ENCODE measurements at regions not wholly inside any gene's neighbourhood (a gene's known extent, or its start where the extent isn't known, plus 50 kb on each side); places are given as distances from the start of the nearest gene placed in this dataset.

DNA sequence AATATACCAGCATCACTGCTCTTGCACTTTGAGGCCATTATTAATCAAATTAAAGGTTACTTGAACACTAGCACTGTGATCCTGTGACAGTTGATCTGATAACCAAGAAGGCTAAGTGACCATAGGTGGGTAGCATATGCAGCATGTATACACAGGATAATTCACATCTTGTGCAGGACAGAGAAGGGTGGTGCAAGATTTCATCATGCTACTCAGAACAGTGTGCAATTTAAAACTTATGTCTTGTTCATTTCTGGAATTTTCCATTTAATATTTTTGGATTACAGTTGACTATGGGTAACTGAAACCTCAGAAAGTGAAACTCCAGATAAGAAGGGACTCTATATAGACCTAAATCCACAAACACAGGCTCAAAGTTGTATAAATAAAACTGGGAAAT is 78.2 kb upstream of the PDE5A start:
- POLR2A ChIA-PET: no interaction called here
- DNase-seq: no peak
- Mint-ChIP-seq H3K36me3 (peaks cover 0 to 4% (median 0%) of the 10 kb centered on the region in 3 donors), H3K27me3 (peaks cover 3 to 48% (median 9%) of the 10 kb centered on the region in 5 donors), H3K27ac (no peak overlapping the region), H3K4me1 (no peaks in the 10 kb centered on the region), H3K9me3 (peaks cover 0 to 9% (median 5%) of the 10 kb centered on the region in 9 donors), H3K4me3 (no peak overlapping the region)
- no peak for ATAC-seq

DNA sequence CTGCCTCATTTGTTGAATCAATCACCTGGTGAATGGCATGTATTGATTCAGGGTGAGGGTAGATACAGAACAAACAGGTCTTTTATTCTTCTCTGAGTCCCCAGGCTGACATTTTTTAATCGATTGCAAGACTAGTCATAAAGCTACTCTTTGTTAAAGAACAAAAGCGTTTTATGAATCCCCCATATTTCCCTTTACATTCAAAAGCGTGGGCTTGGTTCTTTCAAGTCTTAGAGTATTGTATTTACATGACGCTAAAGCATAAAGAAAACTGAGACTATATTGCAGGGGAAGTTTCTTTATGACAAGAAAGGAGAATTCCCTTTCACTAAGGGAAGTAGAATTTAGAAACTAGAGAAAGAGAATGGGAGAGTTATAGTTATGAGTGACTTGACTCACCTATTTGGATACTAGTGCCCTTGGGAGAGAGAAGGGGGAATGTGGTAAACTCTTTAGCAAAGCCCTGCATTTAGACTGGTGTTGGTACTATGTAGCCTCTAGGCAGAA is 69.3 kb upstream of the PDE5A start:
- peaks cover 0 to 6% (median 0%) of the 10 kb centered on the region in 9 donors for H3K9me3 Mint-ChIP-seq
- peaks cover 3 to 36% (median 21%) of the 10 kb centered on the region in 5 donors for H3K27me3 Mint-ChIP-seq
- H3K36me3 Mint-ChIP-seq: peaks cover 0 to 10% (median 0%) of the 10 kb centered on the region in 3 donors
- H3K4me1 Mint-ChIP-seq: no peaks in the 10 kb centered on the region
- ATAC-seq: no peak
- POLR2A ChIA-PET: no interaction called here
- no peak for DNase-seq
- H3K4me3 Mint-ChIP-seq: no peak overlapping the region
- no peak overlapping the region for H3K27ac Mint-ChIP-seq

DNA sequence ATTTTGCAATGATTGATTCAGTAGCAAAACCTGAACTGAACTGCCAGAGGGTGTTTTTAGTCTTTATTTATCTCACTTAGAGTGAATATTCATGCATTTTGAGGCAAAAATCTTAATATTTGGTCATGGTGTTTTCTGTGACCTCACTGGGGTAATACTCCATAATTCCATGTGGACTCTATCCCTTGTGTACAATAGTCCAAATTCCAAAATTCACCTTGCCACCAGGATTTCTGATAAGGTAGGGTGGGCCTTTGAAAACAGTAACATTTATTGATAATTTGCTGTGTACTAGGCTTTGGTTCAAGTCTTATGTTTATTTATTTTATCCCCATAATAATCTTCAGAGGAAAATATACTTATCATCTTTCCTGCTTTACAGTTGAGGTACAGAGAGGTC is 68.4 kb upstream of the PDE5A start:
- Mint-ChIP-seq H3K36me3 (peaks cover 0 to 10% (median 0%) of the 10 kb centered on the region in 3 donors), H3K4me3 (no peak overlapping the region), H3K9me3 (peaks cover 0 to 12% (median 2%) of the 10 kb centered on the region in 9 donors), H3K27ac (no peak overlapping the region), H3K27me3 (peaks cover 4 to 40% (median 21%) of the 10 kb centered on the region in 5 donors), H3K4me1 (no peaks in the 10 kb centered on the region)
- DNase-seq (no peak), ATAC-seq (no peak)
- POLR2A ChIA-PET: no interaction called here

DNA sequence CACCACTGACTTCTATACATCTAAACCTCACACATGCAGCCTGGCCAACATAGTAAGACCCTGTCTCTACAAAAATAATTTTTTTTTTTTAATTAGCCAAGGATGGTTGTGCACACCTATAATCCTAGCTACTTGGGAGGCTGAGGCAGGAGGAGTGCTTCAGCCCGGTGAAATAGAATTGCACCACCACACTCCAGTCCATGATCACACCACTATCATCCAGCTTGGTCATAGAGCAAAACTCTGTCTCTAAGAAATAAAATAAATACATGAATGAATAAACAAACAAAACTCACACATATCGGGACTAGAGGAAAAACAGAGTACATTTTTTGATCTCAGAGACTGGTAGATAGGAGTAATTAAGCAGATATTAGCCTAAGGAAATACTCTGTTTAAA is 66.6 kb upstream of the PDE5A start:
- POLR2A ChIA-PET: no interaction called here
- peaks cover 2 to 30% (median 15%) of the 10 kb centered on the region in 9 donors for H3K9me3 Mint-ChIP-seq
- H3K27me3 Mint-ChIP-seq: peaks cover 8 to 35% (median 23%) of the 10 kb centered on the region in 5 donors

DNA sequence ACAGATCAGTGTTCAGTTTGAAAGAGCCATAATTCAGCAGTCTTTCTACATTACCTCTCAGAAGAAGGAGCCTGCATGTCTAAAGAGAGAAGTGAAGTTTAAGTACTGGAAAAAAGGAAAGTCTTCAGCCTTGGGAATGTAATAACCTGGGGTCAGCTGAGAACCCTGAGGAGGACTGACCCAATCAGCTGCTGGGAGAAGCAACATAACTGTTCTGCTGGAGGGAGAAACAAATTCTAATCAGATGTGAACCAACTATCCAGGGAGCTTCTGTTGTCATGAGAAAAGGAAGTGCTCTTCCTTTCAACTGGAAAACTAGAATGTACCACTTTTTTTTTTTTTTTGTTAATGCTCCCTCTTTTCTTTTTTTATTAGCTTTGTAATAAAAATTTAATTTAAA is 64.5 kb upstream of the PDE5A start:
- Mint-ChIP-seq H3K4me3 (no peak overlapping the region), H3K36me3 (peaks cover 0 to 21% (median 0%) of the 10 kb centered on the region in 3 donors), H3K27me3 (peaks cover 8 to 28% (median 13%) of the 10 kb centered on the region in 5 donors), H3K4me1 (no peaks in the 10 kb centered on the region), H3K9me3 (peaks cover 4 to 32% (median 15%) of the 10 kb centered on the region in 9 donors), H3K27ac (no peak overlapping the region)
- DNase-seq (no peak), ATAC-seq (no peak)
- POLR2A ChIA-PET: no interaction called here

More for the DNA sequence above, 66.6 kb upstream of the PDE5A start:
- no peak for DNase-seq
- no peaks in the 10 kb centered on the region for H3K4me1 Mint-ChIP-seq
- no peak overlapping the region for H3K27ac Mint-ChIP-seq
- no peak overlapping the region for H3K4me3 Mint-ChIP-seq
- H3K36me3 Mint-ChIP-seq: peaks cover 0 to 25% (median 0%) of the 10 kb centered on the region in 3 donors
- no peak for ATAC-seq

DNA sequence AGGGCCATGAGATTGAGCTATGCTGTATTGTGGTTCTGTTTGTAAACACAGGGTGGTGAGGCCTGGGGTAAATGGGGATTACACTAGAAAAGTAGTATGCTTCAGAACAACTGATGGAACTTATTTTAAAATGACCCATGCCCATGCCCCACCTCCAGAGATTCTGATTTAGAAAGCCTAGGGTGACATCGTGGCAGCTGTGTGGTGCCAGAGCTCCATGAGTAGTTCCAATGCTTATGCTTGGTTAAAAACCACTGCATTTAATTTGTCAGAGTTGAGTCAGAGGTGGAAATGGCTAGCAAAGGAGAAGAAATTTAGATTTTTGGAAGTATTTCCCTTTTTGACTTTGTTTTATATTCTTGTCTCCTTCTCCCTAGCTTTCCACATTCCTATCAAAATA is 63.4 kb upstream of the PDE5A start:
- peaks cover 4 to 31% (median 15%) of the 10 kb centered on the region in 9 donors for H3K9me3 Mint-ChIP-seq
- no peaks in the 10 kb centered on the region for H3K4me1 Mint-ChIP-seq
- no peak for DNase-seq
- peaks cover 8 to 28% (median 12%) of the 10 kb centered on the region in 5 donors for H3K27me3 Mint-ChIP-seq
- no peak overlapping the region for H3K4me3 Mint-ChIP-seq
- H3K27ac Mint-ChIP-seq: no peak overlapping the region
- peaks cover 0 to 20% (median 0%) of the 10 kb centered on the region in 3 donors for H3K36me3 Mint-ChIP-seq
- ATAC-seq: no peak
- POLR2A ChIA-PET: no interaction called here

DNA sequence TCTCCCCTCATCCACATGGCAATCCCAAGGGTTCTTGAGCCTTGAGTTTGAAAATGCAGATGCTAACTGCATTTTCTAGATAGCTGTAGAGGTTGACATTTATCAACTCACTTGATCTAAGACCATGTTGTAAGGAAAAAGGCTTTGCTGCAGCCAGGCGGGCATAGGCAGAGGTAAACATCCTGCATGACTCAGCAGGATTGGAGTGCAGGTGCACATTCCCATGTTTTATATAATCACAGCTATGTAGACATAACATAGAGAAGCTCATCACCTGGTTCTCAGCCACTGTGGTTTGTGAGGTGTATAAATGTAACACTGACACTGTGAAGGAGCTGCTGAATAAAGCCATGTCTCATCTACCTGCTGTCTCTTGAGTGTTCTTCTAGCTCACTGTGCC is 62.3 kb upstream of the PDE5A start:
- DNase-seq (peak in 1 of 10 donors; percentile 0), ATAC-seq (no peak)
- Mint-ChIP-seq H3K36me3 (peaks cover 0 to 20% (median 0%) of the 10 kb centered on the region in 3 donors), H3K27me3 (peaks cover 6 to 18% (median 13%) of the 10 kb centered on the region in 5 donors), H3K4me3 (no peak overlapping the region), H3K9me3 (peaks cover 4 to 31% (median 15%) of the 10 kb centered on the region in 9 donors), H3K4me1 (no peaks in the 10 kb centered on the region), H3K27ac (no peak overlapping the region)
- POLR2A ChIA-PET: no interaction called here

DNA sequence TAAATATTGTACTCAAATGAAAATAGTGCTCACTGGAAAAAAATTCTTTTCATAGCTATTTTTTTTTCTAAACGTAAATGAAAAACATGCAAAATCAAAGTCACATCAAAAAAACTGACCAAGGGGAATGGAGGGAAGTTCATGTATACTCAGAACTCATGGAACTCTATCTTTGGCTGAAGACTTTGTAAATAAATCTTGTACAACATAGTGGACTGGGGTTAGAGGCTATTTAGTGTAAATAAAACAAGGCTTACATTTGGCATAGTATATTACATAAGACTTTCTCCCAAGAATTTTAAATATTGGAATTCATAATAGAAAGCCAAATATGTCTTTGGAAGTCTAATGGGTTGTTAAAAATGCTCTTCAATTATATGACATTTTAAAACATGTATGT is 59.8 kb upstream of the PDE5A start:
- Mint-ChIP-seq H3K4me3 (no peak overlapping the region), H3K36me3 (peaks cover 0 to 16% (median 0%) of the 10 kb centered on the region in 3 donors), H3K9me3 (peaks cover 4 to 31% (median 15%) of the 10 kb centered on the region in 9 donors), H3K27ac (no peak overlapping the region), H3K4me1 (no peaks in the 10 kb centered on the region), H3K27me3 (peaks cover 8 to 13% (median 11%) of the 10 kb centered on the region in 5 donors)
- no peak for ATAC-seq
- no peak for DNase-seq
- POLR2A ChIA-PET: no interaction called here

DNA sequence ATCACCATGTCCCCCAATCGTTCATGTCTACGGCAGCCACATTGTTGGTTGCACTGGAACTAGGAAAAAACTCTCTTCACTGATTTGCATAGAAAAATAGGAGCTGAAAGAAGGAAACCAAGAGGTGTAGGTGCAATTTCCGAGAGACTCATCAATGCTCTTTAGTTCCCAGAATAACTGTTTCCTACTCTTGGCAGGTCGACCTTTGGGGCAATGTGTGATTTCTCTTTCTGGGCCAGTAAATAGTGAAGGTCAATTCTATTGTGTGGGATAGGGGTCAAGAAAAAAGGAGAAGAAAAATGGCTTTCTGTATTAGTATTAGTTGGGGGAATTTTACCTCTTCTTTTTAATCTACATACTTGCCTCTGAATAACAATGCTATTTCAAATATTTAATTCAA is 55.9 kb upstream of the PDE5A start:
- peaks cover 0 to under 1% (median 0%) of the 10 kb centered on the region in 9 donors for H3K9me3 Mint-ChIP-seq
- no peak overlapping the region for H3K27ac Mint-ChIP-seq
- ATAC-seq (no peak), DNase-seq (no peak)
- no peaks in the 10 kb centered on the region for H3K4me1 Mint-ChIP-seq
- peaks cover 7 to 13% (median 12%) of the 10 kb centered on the region in 5 donors for H3K27me3 Mint-ChIP-seq
- H3K4me3 Mint-ChIP-seq: no peak overlapping the region
- H3K36me3 Mint-ChIP-seq: no peaks in the 10 kb centered on the region
- POLR2A ChIA-PET: no interaction called here

DNA sequence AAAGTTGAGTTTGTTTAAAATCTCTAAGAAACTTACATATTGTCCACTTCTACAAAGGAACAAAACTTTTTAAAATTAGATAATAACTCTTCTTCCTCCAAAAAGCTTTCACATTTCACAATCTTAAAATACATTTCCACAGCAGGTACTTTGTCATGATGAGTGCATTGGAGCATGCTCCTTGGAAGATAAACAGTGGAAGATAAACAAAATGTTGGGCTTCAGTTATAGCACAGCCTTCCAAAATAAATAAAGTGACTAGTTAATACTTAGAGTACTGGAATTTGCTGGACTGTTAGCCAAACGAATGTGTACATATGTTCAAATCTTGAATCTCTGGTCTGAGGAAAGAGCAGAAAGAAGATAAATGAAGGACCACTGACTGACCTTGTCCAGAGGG is 54.9 kb upstream of the PDE5A start:
- Mint-ChIP-seq H3K4me1 (no peaks in the 10 kb centered on the region), H3K27me3 (peaks cover 7 to 19% (median 17%) of the 10 kb centered on the region in 5 donors), H3K27ac (no peak overlapping the region), H3K9me3 (no peaks in the 10 kb centered on the region), H3K4me3 (no peak overlapping the region), H3K36me3 (no peaks in the 10 kb centered on the region)
- POLR2A ChIA-PET: no interaction called here
- DNase-seq (no peak), ATAC-seq (no peak)

DNA sequence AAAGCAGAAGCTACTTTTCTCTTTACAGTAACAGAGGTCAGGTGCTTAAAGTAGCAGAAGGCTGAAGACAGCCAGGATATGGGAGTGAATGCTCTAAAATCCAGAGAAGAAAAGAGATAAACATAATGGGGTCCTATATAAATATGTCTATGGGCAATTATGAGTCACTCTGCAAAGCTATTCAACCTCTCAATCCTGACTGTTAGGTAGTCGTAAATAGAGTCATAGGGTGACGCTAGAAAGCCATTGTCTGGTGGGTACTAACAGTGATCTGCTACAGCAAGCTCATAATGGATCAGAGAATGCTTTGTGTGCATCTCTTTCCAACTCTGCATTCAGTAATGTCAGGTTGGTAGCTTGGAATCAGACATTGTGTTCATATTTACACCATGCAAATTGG is 53.5 kb upstream of the PDE5A start:
- no peak overlapping the region for H3K27ac Mint-ChIP-seq
- H3K4me1 Mint-ChIP-seq: no peaks in the 10 kb centered on the region
- H3K36me3 Mint-ChIP-seq: no peaks in the 10 kb centered on the region
- no peak for DNase-seq
- peaks cover 7 to 19% (median 17%) of the 10 kb centered on the region in 5 donors for H3K27me3 Mint-ChIP-seq
- no peaks in the 10 kb centered on the region for H3K9me3 Mint-ChIP-seq
- ATAC-seq: no peak
- POLR2A ChIA-PET: no interaction called here
- H3K4me3 Mint-ChIP-seq: no peak overlapping the region

DNA sequence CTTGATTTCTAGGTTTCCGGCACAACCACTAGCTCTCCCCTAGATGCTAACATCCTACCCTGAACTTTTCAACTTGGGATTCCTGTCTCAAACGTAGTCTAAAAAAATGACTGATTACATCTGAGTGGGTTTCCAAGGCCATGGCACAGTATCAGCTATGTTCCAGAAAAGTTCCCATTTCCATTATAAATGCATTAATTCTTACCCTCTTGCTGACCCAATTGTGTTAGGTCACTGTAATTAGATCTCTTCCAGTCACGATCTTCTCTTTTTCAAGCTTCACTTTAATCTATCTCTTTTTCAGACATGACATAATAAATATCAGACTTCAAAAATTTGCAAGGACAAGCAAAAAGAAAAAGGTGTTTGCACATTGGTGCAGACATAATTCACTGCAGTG is 50.6 kb upstream of the PDE5A start:
- POLR2A ChIA-PET: no interaction called here
- Mint-ChIP-seq H3K36me3 (no peaks in the 10 kb centered on the region), H3K4me1 (no peaks in the 10 kb centered on the region), H3K27me3 (peaks cover 2 to 26% (median 15%) of the 10 kb centered on the region in 5 donors), H3K9me3 (no peaks in the 10 kb centered on the region), H3K27ac (no peak overlapping the region), H3K4me3 (no peak overlapping the region)
- ATAC-seq (no peak), DNase-seq (no peak)

DNA sequence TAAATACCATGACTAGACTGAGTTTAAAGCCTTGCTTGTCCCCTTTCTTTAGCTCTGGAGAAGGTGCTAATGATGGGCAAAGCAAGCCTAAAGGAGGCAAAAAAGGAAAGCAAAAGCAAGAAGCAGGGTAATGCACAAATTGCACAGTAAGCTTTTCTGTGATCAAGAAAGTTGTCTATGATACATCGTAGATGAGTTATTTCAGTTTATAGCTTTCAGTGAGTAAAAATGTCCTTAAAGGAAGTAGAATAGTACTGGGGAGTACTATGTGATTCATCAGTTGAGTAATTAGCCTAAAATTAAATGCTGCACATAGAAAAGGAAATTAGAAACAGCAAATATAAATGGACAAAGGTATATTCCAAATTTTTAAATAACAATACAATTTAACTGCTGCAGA is 50.2 kb upstream of the PDE5A start:
- Mint-ChIP-seq H3K4me1 (no peaks in the 10 kb centered on the region), H3K36me3 (no peaks in the 10 kb centered on the region), H3K27me3 (peaks cover 2 to 26% (median 14%) of the 10 kb centered on the region in 5 donors), H3K4me3 (no peak overlapping the region), H3K27ac (no peak overlapping the region), H3K9me3 (no peaks in the 10 kb centered on the region)
- no peak for ATAC-seq
- no peak for DNase-seq
- POLR2A ChIA-PET: no interaction called here

All from naive thymus-derived CD8-positive, alpha-beta T cell (primary cell).